Uterus (tissue), 2 donors: ENCODE measurements at regions not wholly inside any gene's neighbourhood (a gene's known extent, or its start where the extent isn't known, plus 50 kb on each side); places are given as distances from the start of the nearest gene placed in this dataset.

Source experiments
- POLR2A ChIP-seq, 2 donors: fragments of 450-650 bp; IDR thresholded peaks; one replicate each; pipeline ENCODE4 v1.6.1; 2016; ENCODE audit warnings: antibody characterized with exemption in 2 of 2, mild to moderate bottlenecking in 1 of 2, moderate library complexity in 1 of 2
- TF ChIP-seq, protein P1 (sequence below), 4 experiments: fragments of 200-600 bp in 2 of 4; fragments of 450-650 bp in 2 of 4; sonication (generic) in 2 of 4; IDR thresholded peaks; one replicate each; pipeline ENCODE4 v1.5.1; 2016 to 2019; ENCODE audit warnings: antibody characterized with exemption in 4 of 4, mild to moderate bottlenecking in 2 of 4, moderate library complexity in 1 of 4

DNA sequence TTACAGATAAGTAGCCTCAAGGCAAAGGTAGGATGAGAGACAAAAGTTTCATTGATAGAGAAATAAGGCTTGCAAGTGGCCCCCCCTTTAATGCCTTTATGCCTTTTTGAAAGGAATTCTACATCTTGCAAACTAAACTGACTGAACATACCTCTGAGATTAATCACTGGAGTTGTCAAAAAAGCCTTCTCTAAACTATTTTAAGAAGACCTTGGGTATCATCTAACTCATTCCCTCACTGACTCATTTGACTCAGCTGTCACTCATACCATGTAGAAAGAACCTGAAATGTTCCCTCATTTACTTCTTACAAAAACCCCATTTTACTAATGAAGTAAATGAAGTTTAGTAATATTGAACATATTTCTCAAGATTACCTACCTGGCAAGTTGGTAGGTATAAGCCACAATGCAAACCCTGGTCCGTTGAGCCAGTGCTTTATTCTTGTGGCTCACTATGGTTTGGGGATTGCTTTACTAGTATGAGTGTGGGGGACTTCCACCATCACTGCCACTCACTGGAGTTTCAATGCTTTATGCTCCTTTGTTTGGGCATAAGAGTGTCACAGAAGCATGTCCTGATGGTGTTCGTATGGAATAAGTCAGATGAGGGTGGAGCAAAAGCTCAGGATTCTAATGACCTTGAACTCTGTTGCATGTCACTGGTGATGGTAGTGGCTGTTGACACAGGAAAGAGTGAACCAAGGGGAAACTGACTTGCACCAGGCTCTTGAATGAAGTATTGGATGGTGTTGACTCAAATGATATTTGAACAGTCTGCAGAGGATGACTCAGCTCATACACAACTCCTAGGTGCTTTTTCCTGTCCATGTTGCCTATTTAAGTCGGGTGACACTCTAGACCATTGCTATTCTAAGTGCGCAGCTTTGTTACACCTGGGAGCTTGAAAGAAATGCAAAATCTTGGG lies 305.5 kb upstream of the EMCN start:
- TF ChIP-seq, protein P1, sequence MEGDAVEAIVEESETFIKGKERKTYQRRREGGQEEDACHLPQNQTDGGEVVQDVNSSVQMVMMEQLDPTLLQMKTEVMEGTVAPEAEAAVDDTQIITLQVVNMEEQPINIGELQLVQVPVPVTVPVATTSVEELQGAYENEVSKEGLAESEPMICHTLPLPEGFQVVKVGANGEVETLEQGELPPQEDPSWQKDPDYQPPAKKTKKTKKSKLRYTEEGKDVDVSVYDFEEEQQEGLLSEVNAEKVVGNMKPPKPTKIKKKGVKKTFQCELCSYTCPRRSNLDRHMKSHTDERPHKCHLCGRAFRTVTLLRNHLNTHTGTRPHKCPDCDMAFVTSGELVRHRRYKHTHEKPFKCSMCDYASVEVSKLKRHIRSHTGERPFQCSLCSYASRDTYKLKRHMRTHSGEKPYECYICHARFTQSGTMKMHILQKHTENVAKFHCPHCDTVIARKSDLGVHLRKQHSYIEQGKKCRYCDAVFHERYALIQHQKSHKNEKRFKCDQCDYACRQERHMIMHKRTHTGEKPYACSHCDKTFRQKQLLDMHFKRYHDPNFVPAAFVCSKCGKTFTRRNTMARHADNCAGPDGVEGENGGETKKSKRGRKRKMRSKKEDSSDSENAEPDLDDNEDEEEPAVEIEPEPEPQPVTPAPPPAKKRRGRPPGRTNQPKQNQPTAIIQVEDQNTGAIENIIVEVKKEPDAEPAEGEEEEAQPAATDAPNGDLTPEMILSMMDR (IDR thresholded peaks at IDR 0.05), result no peak
- no peak for TF ChIP-seq POLR2A (IDR thresholded peaks at IDR 0.05)
